Islet of Langerhans (tissue), 1 donor: ENCODE measurements at regions not wholly inside any gene's neighbourhood (a gene's known extent, or its start where the extent isn't known, plus 50 kb on each side); places are given as distances from the start of the nearest gene placed in this dataset.
A peak's percentile ranks its signal among the peaks of the same experiment; 100 is the strongest.

Experiments
- FAIRE-seq: peaks from one replicate; lab custom pipeline; 2011; peaks lifted over from hg19 to GRCh38; lab: Jason Lieb, UNC

GRCh38 chr5:109529987-109530386, 120.2 kb upstream of the PJA2 start:
- no peak for FAIRE-seq

GRCh38 chr5:109529520-109529919, 119.7 kb upstream of the PJA2 start:
- no peak for FAIRE-seq

- FAIRE-seq = no peak
Observed at GRCh38 chr5:109524555-109524954, 114.8 kb upstream of the PJA2 start.

- no peak for FAIRE-seq
Observed at GRCh38 chr5:109524026-109524425, 114.3 kb upstream of the PJA2 start.

- FAIRE-seq = no peak
Observed at GRCh38 chr5:109522404-109522803, 112.6 kb upstream of the PJA2 start.

- no peak for FAIRE-seq
Observed at GRCh38 chr5:109519416-109519815, 109.6 kb upstream of the PJA2 start.

- FAIRE-seq = no peak
Observed at GRCh38 chr5:109516390-109516789, 106.6 kb upstream of the PJA2 start.

- no peak for FAIRE-seq
Observed at GRCh38 chr5:109511980-109512734, 102.4 kb upstream of the PJA2 start.

GRCh38 chr5:109506556-109506955, 96.8 kb upstream of the PJA2 start:
- no peak for FAIRE-seq

- FAIRE-seq = no peak
Observed at GRCh38 chr5:109496112-109496511, 86.3 kb upstream of the PJA2 start.

GRCh38 chr5:109487753-109488420, 78.1 kb upstream of the PJA2 start:
- FAIRE-seq = no peak

GRCh38 chr5:109486200-109486804, 76.5 kb upstream of the PJA2 start:
- FAIRE-seq = no peak

GRCh38 chr5:109485030-109485429, 75.3 kb upstream of the PJA2 start:
- FAIRE-seq = no peak

GRCh38 chr5:109484597-109484996, 74.8 kb upstream of the PJA2 start:
- no peak for FAIRE-seq

- peak; percentile 21 for FAIRE-seq
Observed at GRCh38 chr5:109483395-109483971, 73.7 kb upstream of the PJA2 start.

GRCh38 chr5:109482748-109483147, 73.0 kb upstream of the PJA2 start:
- FAIRE-seq = no peak

- peak; percentile 99 for FAIRE-seq
Observed at GRCh38 chr5:109479260-109479860, 69.6 kb upstream of the PJA2 start.

- no peak for FAIRE-seq
Observed at GRCh38 chr5:109478830-109479229, 69.1 kb upstream of the PJA2 start.

- no peak for FAIRE-seq
Observed at GRCh38 chr5:109476292-109476691, 66.5 kb upstream of the PJA2 start.

GRCh38 chr5:109469896-109470662, 60.3 kb upstream of the PJA2 start:
- no peak for FAIRE-seq

- peak; percentile 100 for FAIRE-seq
Observed at GRCh38 chr5:109468737-109469420, 59.1 kb upstream of the PJA2 start.
